ENCODE measurements at regions not wholly inside any gene's neighbourhood (a gene's known extent, or its start where the extent isn't known, plus 50 kb on each side); places are given as distances from the start of the nearest gene placed in this dataset.
"Not testable (repeated sequence)": the region's sequence is repeated elsewhere in the genome, so short reads cannot be mapped to it uniquely, and the experiment has no call there.

DNA sequence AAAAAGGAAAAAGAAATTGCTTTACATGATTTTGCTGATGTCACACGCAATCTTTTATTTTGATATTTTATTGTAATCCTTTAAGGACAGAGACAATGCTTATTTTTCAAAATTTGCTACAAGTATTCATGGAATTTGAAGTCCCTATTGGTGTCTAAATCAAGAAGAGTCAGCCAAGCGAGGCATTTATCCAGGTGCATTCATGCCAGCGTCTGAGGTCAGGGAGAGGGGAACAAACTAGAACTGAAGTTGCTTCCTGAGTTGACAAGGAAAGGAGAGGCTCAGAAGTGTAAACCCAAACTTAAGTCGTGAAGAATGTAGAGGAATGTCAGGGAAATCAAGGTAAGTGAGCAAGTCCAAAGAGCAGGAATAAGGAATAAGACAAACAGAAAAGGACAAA lies 83.0 kb upstream of the GNAQ start:
- FAIRE-seq (no peak), DNase-seq (no peak)
- no peak overlapping the region for H3K27ac ChIP-seq (ENCODE audit: low read depth in 1 of 3, low read length in 2 of 3)
- H3K9me3 ChIP-seq (ENCODE audit: control insufficient read depth in 2 of 2, insufficient read depth in 1 of 2, low read depth in 1 of 2, low read length in 1 of 2), result no peaks in the 10 kb centered on the region
- H3K27me3 ChIP-seq (ENCODE audit: control insufficient read depth in 3 of 3, insufficient read depth in 3 of 3, low read length in 3 of 3), result no peaks in the 10 kb centered on the region
- 77 to 82% (median 80%) methylated on average over 4 of the region's 4 CpGs for WGBS, 3 donors
- no peaks in the 10 kb centered on the region for H3K4me1 ChIP-seq (ENCODE audit: control insufficient read depth in 3 of 3, insufficient read depth in 2 of 3, low read depth in 1 of 3, low read length in 2 of 3)
- H3K36me3 ChIP-seq (ENCODE audit: control insufficient read depth in 3 of 3, insufficient read depth in 2 of 3, low read depth in 1 of 3, low read length in 3 of 3), result no peaks in the 10 kb centered on the region
- H3K4me3 ChIP-seq (ENCODE audit: low read depth in 1 of 3, low read length in 3 of 3), result no peak overlapping the region

DNA sequence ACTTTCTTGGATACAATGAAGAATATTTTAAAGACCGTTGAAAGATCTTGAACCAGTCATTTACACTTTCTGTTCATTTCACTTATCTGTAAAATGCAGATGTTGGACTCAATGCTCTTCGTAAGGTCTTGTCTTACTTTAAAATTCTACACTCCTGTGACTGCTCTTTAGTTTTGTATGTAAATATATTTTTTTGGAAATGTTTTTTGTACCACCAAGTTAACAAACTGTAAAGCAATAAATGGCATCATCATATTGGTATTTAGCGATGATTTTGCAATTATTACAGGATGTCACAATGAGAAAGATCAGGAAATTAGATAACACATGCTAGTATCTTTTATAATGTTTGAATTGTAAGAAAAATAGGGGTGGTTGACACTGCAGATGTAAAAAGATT lies 80.8 kb upstream of the GNAQ start:
- no peak overlapping the region for H3K4me3 ChIP-seq (ENCODE audit: low read depth in 1 of 3, low read length in 3 of 3)
- H3K27ac ChIP-seq (ENCODE audit: low read depth in 1 of 3, low read length in 2 of 3), result no peak overlapping the region
- DNase-seq, result no peak
- no peaks in the 10 kb centered on the region for H3K27me3 ChIP-seq (ENCODE audit: control insufficient read depth in 3 of 3, insufficient read depth in 3 of 3, low read length in 3 of 3)
- H3K36me3 ChIP-seq (ENCODE audit: control insufficient read depth in 3 of 3, insufficient read depth in 2 of 3, low read depth in 1 of 3, low read length in 3 of 3), result no peaks in the 10 kb centered on the region
- WGBS, 3 donors, result 84 to 90% (median 87%) methylated on average over 3 of the region's 3 CpGs
- H3K4me1 ChIP-seq (ENCODE audit: control insufficient read depth in 3 of 3, insufficient read depth in 2 of 3, low read depth in 1 of 3, low read length in 2 of 3), result no peaks in the 10 kb centered on the region
- no peaks in the 10 kb centered on the region for H3K9me3 ChIP-seq (ENCODE audit: control insufficient read depth in 2 of 2, insufficient read depth in 1 of 2, low read depth in 1 of 2, low read length in 1 of 2)
- FAIRE-seq, result no peak

DNA sequence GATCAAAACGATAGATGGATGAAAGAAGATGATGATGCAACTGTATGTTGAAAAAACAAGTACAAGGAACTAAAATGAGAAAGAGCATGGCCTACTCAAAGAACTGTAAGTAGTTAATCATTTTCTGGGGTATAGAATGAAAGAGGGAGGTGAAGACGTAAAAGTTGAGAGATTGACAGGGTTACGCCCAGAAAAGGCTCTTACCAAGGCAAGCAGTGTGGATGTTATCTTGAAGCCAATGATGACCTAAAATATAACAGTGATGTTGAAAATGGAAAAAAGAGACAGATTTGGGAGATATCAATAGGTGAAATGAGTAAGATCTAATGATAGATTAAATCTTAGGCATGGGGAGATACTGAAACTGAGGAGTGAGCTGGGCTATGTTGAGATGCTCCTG lies 80.4 kb upstream of the GNAQ start:
- DNase-seq, result no peak
- Histone ChIP-seq H3K36me3 (ENCODE audit: control insufficient read depth in 3 of 3, insufficient read depth in 2 of 3, low read depth in 1 of 3, low read length in 3 of 3) (no peaks in the 10 kb centered on the region), H3K4me1 (ENCODE audit: control insufficient read depth in 3 of 3, insufficient read depth in 2 of 3, low read depth in 1 of 3, low read length in 2 of 3) (no peaks in the 10 kb centered on the region), H3K9me3 (ENCODE audit: control insufficient read depth in 2 of 2, insufficient read depth in 1 of 2, low read depth in 1 of 2, low read length in 1 of 2) (no peaks in the 10 kb centered on the region), H3K27me3 (ENCODE audit: control insufficient read depth in 3 of 3, insufficient read depth in 3 of 3, low read length in 3 of 3) (no peaks in the 10 kb centered on the region), H3K27ac (ENCODE audit: low read depth in 1 of 3, low read length in 2 of 3) (no peak overlapping the region), H3K4me3 (ENCODE audit: low read depth in 1 of 3, low read length in 3 of 3) (no peak overlapping the region)
- FAIRE-seq, result no peak
- 84 to 91% (median 86%) methylated on average over 3 of the region's 3 CpGs for WGBS, 3 donors

DNA sequence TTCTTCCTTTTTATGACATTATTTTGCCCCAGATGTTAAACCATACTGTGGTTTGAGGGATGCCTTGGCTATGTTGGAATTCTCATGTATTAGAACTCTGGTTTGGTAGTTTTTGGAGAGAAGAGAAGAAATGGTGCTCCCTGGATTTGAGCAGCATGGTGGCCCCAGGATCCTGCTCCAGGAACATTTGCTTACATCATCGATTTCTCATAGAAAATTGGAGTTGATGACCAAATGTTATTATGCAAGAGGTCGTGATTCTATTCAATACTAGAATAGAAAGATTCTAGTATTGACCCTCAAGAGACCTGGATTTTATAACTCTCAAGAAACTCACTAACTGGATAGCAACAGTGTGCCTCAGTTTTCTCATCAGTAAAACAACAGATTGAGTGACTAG lies 77.5 kb upstream of the GNAQ start:
- DNase-seq (no peak), FAIRE-seq (no peak)
- Histone ChIP-seq H3K4me3 (ENCODE audit: low read depth in 1 of 3, low read length in 3 of 3) (no peak overlapping the region), H3K27me3 (ENCODE audit: control insufficient read depth in 3 of 3, insufficient read depth in 3 of 3, low read length in 3 of 3) (no peaks in the 10 kb centered on the region), H3K4me1 (ENCODE audit: control insufficient read depth in 3 of 3, insufficient read depth in 2 of 3, low read depth in 1 of 3, low read length in 2 of 3) (no peaks in the 10 kb centered on the region), H3K27ac (ENCODE audit: low read depth in 1 of 3, low read length in 2 of 3) (no peak overlapping the region), H3K9me3 (ENCODE audit: control insufficient read depth in 2 of 2, insufficient read depth in 1 of 2, low read depth in 1 of 2, low read length in 1 of 2) (no peaks in the 10 kb centered on the region), H3K36me3 (ENCODE audit: control insufficient read depth in 3 of 3, insufficient read depth in 2 of 3, low read depth in 1 of 3, low read length in 3 of 3) (no peaks in the 10 kb centered on the region)
- WGBS, 3 donors, result 68 to 81% (median 77%) methylated on average over 2 of the region's 2 CpGs

DNA sequence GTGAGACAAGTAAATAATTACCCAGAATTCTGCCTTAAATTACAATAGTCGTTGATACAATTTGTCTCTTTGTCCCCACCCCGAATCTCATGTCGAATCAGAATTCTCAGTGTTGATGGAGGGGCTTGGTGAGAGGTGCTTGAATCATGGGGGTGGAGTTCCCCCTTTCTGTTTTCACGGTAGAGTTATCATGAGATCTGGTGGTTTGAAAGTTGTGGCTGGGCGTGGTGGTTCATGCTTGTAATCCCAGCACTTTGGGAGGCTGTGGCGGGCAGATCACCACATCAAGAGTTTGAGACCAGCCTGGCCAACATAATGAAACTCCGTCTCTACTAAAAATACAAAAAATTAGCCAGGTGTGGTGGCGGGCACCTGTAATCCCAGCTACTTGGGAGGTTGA lies 75.0 kb upstream of the GNAQ start:
- not testable (repeated sequence) for FAIRE-seq; H3K27me3 ChIP-seq (ENCODE audit: control insufficient read depth in 3 of 3, insufficient read depth in 3 of 3, low read length in 3 of 3); DNase-seq; H3K36me3 ChIP-seq (ENCODE audit: control insufficient read depth in 3 of 3, insufficient read depth in 2 of 3, low read depth in 1 of 3, low read length in 3 of 3); H3K4me3 ChIP-seq (ENCODE audit: low read depth in 1 of 3, low read length in 3 of 3); H3K4me1 ChIP-seq (ENCODE audit: control insufficient read depth in 3 of 3, insufficient read depth in 2 of 3, low read depth in 1 of 3, low read length in 2 of 3); H3K9me3 ChIP-seq (ENCODE audit: control insufficient read depth in 2 of 2, insufficient read depth in 1 of 2, low read depth in 1 of 2, low read length in 1 of 2); H3K27ac ChIP-seq (ENCODE audit: low read depth in 1 of 3, low read length in 2 of 3)
- WGBS, 3 donors, result 73 to 78% (median 75%) methylated on average over 8 of the region's 8 CpGs

DNA sequence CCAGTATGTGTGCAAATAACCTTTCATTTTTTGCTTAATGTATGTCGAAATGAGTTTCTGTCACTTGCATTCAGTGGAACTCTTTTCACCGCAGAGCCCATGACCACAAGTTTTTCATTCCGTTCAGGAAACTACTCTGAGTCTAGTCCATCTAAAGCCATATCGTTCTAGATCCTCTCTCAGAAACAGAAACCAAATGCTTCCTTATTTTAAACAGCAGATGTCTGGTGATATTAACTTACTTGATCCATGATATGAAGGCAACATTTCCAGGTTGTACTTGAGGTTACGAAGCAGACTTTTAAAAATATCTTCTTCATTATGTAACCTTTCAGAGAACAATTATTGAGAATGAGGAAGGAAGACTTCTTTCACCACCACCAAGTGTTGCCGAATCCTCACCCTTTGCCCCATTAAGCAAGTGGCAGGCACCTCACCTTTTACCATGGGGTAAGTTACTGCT lies 72.4 kb upstream of the GNAQ start:
- 71 to 77% (median 73%) methylated on average over 6 of the region's 6 CpGs for WGBS, 3 donors
- Histone ChIP-seq H3K9me3 (ENCODE audit: control insufficient read depth in 2 of 2, insufficient read depth in 1 of 2, low read depth in 1 of 2, low read length in 1 of 2) (peaks cover 0 to 4% of the 10 kb centered on the region in 2 donors), H3K4me1 (ENCODE audit: control insufficient read depth in 3 of 3, insufficient read depth in 2 of 3, low read depth in 1 of 3, low read length in 2 of 3) (no peaks in the 10 kb centered on the region), H3K27ac (ENCODE audit: low read depth in 1 of 3, low read length in 2 of 3) (no peak overlapping the region), H3K4me3 (ENCODE audit: low read depth in 1 of 3, low read length in 3 of 3) (no peak overlapping the region), H3K27me3 (ENCODE audit: control insufficient read depth in 3 of 3, insufficient read depth in 3 of 3, low read length in 3 of 3) (no peaks in the 10 kb centered on the region), H3K36me3 (ENCODE audit: control insufficient read depth in 3 of 3, insufficient read depth in 2 of 3, low read depth in 1 of 3, low read length in 3 of 3) (no peaks in the 10 kb centered on the region)
- DNase-seq, result no peak
- FAIRE-seq, result no peak

DNA sequence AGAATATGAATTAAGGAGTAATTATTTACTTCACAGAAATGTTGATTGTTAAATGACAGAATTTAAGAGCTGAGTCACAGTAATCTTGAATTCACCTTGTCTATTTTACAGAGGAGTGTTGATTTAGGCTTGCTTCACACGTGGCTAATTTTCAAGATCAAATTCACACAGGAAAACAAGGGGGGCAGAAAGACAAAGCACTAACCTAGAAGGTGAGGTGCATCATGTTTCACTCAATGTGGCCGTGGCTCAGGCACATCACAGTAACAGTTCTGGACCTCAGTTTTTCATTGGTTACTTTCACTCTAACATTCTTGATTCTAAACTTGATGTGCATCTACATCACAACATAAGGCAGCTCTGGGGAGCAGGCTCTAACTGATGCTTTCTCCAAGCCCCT lies 69.6 kb upstream of the GNAQ start:
- Histone ChIP-seq H3K27ac (ENCODE audit: low read depth in 1 of 3, low read length in 2 of 3) (no peak overlapping the region), H3K27me3 (ENCODE audit: control insufficient read depth in 3 of 3, insufficient read depth in 3 of 3, low read length in 3 of 3) (no peaks in the 10 kb centered on the region), H3K36me3 (ENCODE audit: control insufficient read depth in 3 of 3, insufficient read depth in 2 of 3, low read depth in 1 of 3, low read length in 3 of 3) (no peaks in the 10 kb centered on the region), H3K9me3 (ENCODE audit: control insufficient read depth in 2 of 2, insufficient read depth in 1 of 2, low read depth in 1 of 2, low read length in 1 of 2) (peaks cover 0 to 4% of the 10 kb centered on the region in 2 donors), H3K4me3 (ENCODE audit: low read depth in 1 of 3, low read length in 3 of 3) (no peak overlapping the region), H3K4me1 (ENCODE audit: control insufficient read depth in 3 of 3, insufficient read depth in 2 of 3, low read depth in 1 of 3, low read length in 2 of 3) (no peaks in the 10 kb centered on the region)
- DNase-seq (no peak), FAIRE-seq (no peak)
- WGBS, 3 donors, result 34 to 44% (median 43%) methylated on average over 2 of the region's 2 CpGs

DNA sequence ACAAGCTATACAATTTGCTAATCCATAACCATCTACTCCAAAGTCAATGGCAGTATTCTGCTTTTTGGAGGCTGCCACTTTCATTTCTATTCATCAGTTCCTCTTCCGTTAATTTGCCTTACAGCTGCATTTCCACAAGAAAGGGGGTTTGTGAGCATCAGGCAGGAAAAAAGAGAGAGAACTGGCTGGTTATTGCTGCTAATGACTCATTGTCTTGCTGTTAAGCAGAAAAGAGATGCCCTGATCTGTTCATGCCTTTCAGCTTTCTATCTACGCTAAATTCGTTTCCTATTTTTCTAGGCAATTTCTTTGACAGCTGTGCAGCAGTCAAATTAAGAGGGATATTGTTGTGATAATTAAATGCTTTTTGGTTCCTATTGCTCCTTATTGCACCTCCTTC lies 65.9 kb upstream of the GNAQ start:
- Histone ChIP-seq H3K36me3 (ENCODE audit: control insufficient read depth in 3 of 3, insufficient read depth in 2 of 3, low read depth in 1 of 3, low read length in 3 of 3) (no peaks in the 10 kb centered on the region), H3K4me3 (ENCODE audit: low read depth in 1 of 3, low read length in 3 of 3) (no peak overlapping the region), H3K27ac (ENCODE audit: low read depth in 1 of 3, low read length in 2 of 3) (no peak overlapping the region), H3K4me1 (ENCODE audit: control insufficient read depth in 3 of 3, insufficient read depth in 2 of 3, low read depth in 1 of 3, low read length in 2 of 3) (no peaks in the 10 kb centered on the region), H3K9me3 (ENCODE audit: control insufficient read depth in 2 of 2, insufficient read depth in 1 of 2, low read depth in 1 of 2, low read length in 1 of 2) (peaks cover 0 to 4% of the 10 kb centered on the region in 2 donors), H3K27me3 (ENCODE audit: control insufficient read depth in 3 of 3, insufficient read depth in 3 of 3, low read length in 3 of 3) (no peaks in the 10 kb centered on the region)
- WGBS, 3 donors, result 61 to 74% (median 66%) methylated on average over 3 of the region's 3 CpGs
- DNase-seq (no peak), FAIRE-seq (no peak)

DNA sequence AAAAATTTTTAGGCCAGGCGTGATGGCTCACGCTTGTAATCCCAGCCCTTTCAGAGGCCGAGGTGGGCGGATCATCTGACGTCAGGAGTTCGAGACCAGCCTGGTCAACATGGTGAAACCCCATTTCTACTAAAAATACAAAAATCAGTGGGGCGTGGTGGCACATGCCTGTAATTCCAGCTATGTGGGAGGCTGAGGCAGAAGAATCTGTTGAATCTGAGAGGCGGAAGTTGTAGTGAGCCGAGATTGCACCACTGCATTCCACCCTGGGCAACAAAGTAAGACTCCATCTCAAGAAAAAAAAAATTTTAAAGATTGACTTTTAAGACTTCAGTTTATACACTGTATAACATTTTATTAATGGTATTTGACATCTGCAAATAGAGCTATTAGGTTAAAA lies 60.1 kb upstream of the GNAQ start:
- 94 to 96% (median 96%) methylated on average over 9 of the region's 9 CpGs for WGBS, 3 donors
- Histone ChIP-seq H3K4me1 (ENCODE audit: control insufficient read depth in 3 of 3, insufficient read depth in 2 of 3, low read depth in 1 of 3, low read length in 2 of 3) (no peaks in the 10 kb centered on the region), H3K27me3 (ENCODE audit: control insufficient read depth in 3 of 3, insufficient read depth in 3 of 3, low read length in 3 of 3) (no peaks in the 10 kb centered on the region), H3K9me3 (ENCODE audit: control insufficient read depth in 2 of 2, insufficient read depth in 1 of 2, low read depth in 1 of 2, low read length in 1 of 2) (no peaks in the 10 kb centered on the region), H3K27ac (ENCODE audit: low read depth in 1 of 3, low read length in 2 of 3) (no peak overlapping the region), H3K36me3 (ENCODE audit: control insufficient read depth in 3 of 3, insufficient read depth in 2 of 3, low read depth in 1 of 3, low read length in 3 of 3) (no peaks in the 10 kb centered on the region), H3K4me3 (ENCODE audit: low read depth in 1 of 3, low read length in 3 of 3) (no peak overlapping the region)
- DNase-seq (no peak), FAIRE-seq (no peak)
